Glomerular endothelial cell (primary cell): ENCODE measurements at regions not wholly inside any gene's neighbourhood (a gene's known extent, or its start where the extent isn't known, plus 50 kb on each side); places are given as distances from the start of the nearest gene placed in this dataset.

ENCODE experiments used
- DNase-seq: peaks from one replicate; pipeline ENCODE4 v3.0.0-alpha.2; 2011; ENCODE audit warnings: low read depth, low spot score; ENCODE audit errors: extremely low read depth

- no peak for DNase-seq
Measured at GRCh38 chr6:137772541-137773250, 94.4 kb upstream of the TNFAIP3 start.

GRCh38 chr6:137775227-137775626, 91.8 kb upstream of the TNFAIP3 start:
- DNase-seq, result no peak

GRCh38 chr6:137775720-137776119, 91.3 kb upstream of the TNFAIP3 start:
- peak; percentile 82 for DNase-seq

- no peak for DNase-seq
Measured at GRCh38 chr6:137776256-137776655, 90.8 kb upstream of the TNFAIP3 start.

- DNase-seq, result no peak
Measured at GRCh38 chr6:137776786-137777686, 90.0 kb upstream of the TNFAIP3 start.

GRCh38 chr6:137777687-137778075, 89.4 kb upstream of the TNFAIP3 start:
- DNase-seq, result no peak

- DNase-seq, result no peak
Measured at GRCh38 chr6:137779982-137780381, 87.1 kb upstream of the TNFAIP3 start.

GRCh38 chr6:137780447-137781034, 86.5 kb upstream of the TNFAIP3 start:
- DNase-seq, result no peak

GRCh38 chr6:137781639-137782038, 85.4 kb upstream of the TNFAIP3 start:
- DNase-seq, result no peak

GRCh38 chr6:137782166-137783039, 84.7 kb upstream of the TNFAIP3 start:
- no peak for DNase-seq

GRCh38 chr6:137783710-137784109, 83.3 kb upstream of the TNFAIP3 start:
- DNase-seq, result no peak

- DNase-seq, result no peak
Measured at GRCh38 chr6:137784583-137784982, 82.5 kb upstream of the TNFAIP3 start.

GRCh38 chr6:137787016-137787415, 80.0 kb upstream of the TNFAIP3 start:
- DNase-seq, result no peak

GRCh38 chr6:137788248-137788647, 78.8 kb upstream of the TNFAIP3 start:
- DNase-seq, result no peak

GRCh38 chr6:137791281-137792159, 75.5 kb upstream of the TNFAIP3 start:
- DNase-seq, result no peak

- DNase-seq, result no peak
Measured at GRCh38 chr6:137792160-137793033, 74.7 kb upstream of the TNFAIP3 start.

- no peak for DNase-seq
Measured at GRCh38 chr6:137793805-137794515, 73.1 kb upstream of the TNFAIP3 start.
